Endothelial cell (in vitro differentiated cells): ENCODE measurements at regions not wholly inside any gene's neighbourhood (a gene's known extent, or its start where the extent isn't known, plus 50 kb on each side); places are given as distances from the start of the nearest gene placed in this dataset.

Experiments used
- DNase-seq: peaks from one replicate; pipeline ENCODE4 v3.0.0; 2021; ENCODE audit warnings: low spot score
- H3K27ac Mint-ChIP-seq: one replicate; pipeline ENCODE4 v1.8.0; 2021; ENCODE audit warnings: mixed read lengths, inconsistent platforms; ENCODE audit not compliant: unreplicated experiment
- H3K27me3 Mint-ChIP-seq: one replicate; pipeline ENCODE4 v1.8.0; 2021; ENCODE audit warnings: mild to moderate bottlenecking, moderate library complexity, mixed read lengths, inconsistent platforms; ENCODE audit not compliant: unreplicated experiment
- H3K36me3 Mint-ChIP-seq: one replicate; pipeline ENCODE4 v1.8.0; 2021; ENCODE audit warnings: mild to moderate bottlenecking, low read depth, mixed read lengths, inconsistent platforms; ENCODE audit not compliant: unreplicated experiment
- H3K4me1 Mint-ChIP-seq: one replicate; pipeline ENCODE4 v1.8.0; 2021; ENCODE audit warnings: mild to moderate bottlenecking, mixed read lengths, inconsistent platforms; ENCODE audit not compliant: unreplicated experiment
- H3K4me3 Mint-ChIP-seq: one replicate; pipeline ENCODE4 v1.8.0; 2021; ENCODE audit warnings: mild to moderate bottlenecking, mixed read lengths, inconsistent platforms; ENCODE audit not compliant: unreplicated experiment
- H3K9me3 Mint-ChIP-seq: one replicate; pipeline ENCODE4 v1.8.0; 2021; ENCODE audit warnings: mixed read lengths, inconsistent platforms; ENCODE audit not compliant: unreplicated experiment
- CTCF ChIP-seq: fragments of 200-600 bp; sonication (generic); IDR thresholded peaks from one replicate; pipeline ENCODE4 v1.5.0; 2021; ENCODE audit warnings: antibody characterized with exemption; ENCODE audit not compliant: unreplicated experiment

- Mint-ChIP-seq H3K27ac (no peak overlapping the region), H3K4me3 (no peak overlapping the region), H3K36me3 (no peaks in the 10 kb centered on the region), H3K4me1 (peaks cover 4% of the 10 kb centered on the region), H3K9me3 (no peaks in the 10 kb centered on the region), H3K27me3 (peaks cover 2% of the 10 kb centered on the region)
- TF ChIP-seq CTCF = no peak
- DNase-seq = no peak
Measured at GRCh38 chr10:88195841-88196240, 332.4 kb downstream of the PTEN start.

- Mint-ChIP-seq H3K36me3 (no peaks in the 10 kb centered on the region), H3K4me1 (peaks cover 4% of the 10 kb centered on the region), H3K27ac (no peak overlapping the region), H3K9me3 (no peaks in the 10 kb centered on the region), H3K27me3 (peaks cover 2% of the 10 kb centered on the region), H3K4me3 (no peak overlapping the region)
- no peak for DNase-seq
- no peak for TF ChIP-seq CTCF
Measured at GRCh38 chr10:88196291-88196690, 332.9 kb downstream of the PTEN start.

- Mint-ChIP-seq H3K27ac (no peak overlapping the region), H3K9me3 (no peaks in the 10 kb centered on the region), H3K36me3 (no peaks in the 10 kb centered on the region), H3K27me3 (peaks cover 2% of the 10 kb centered on the region), H3K4me1 (no peaks in the 10 kb centered on the region), H3K4me3 (no peak overlapping the region)
- DNase-seq = no peak
- no peak for TF ChIP-seq CTCF
Measured at GRCh38 chr10:88198023-88198422, 334.6 kb downstream of the PTEN start.

- no peak for DNase-seq
- no peaks in the 10 kb centered on the region for H3K4me1 Mint-ChIP-seq
- no peaks in the 10 kb centered on the region for H3K27me3 Mint-ChIP-seq
- TF ChIP-seq CTCF = no peak
- H3K27ac Mint-ChIP-seq = no peak overlapping the region
- H3K9me3 Mint-ChIP-seq = no peaks in the 10 kb centered on the region
- H3K4me3 Mint-ChIP-seq = no peak overlapping the region
- no peaks in the 10 kb centered on the region for H3K36me3 Mint-ChIP-seq
Measured at GRCh38 chr10:88200312-88201032, 337.0 kb downstream of the PTEN start.

- TF ChIP-seq CTCF = no peak
- Mint-ChIP-seq H3K27me3 (no peaks in the 10 kb centered on the region), H3K4me1 (no peaks in the 10 kb centered on the region), H3K4me3 (no peak overlapping the region), H3K9me3 (no peaks in the 10 kb centered on the region), H3K27ac (no peak overlapping the region), H3K36me3 (no peaks in the 10 kb centered on the region)
- DNase-seq = no peak
Measured at GRCh38 chr10:88205842-88206446, 342.5 kb downstream of the PTEN start.
